ENCODE measurements at regions not wholly inside any gene's neighbourhood (a gene's known extent, or its start where the extent isn't known, plus 50 kb on each side); places are given as distances from the start of the nearest gene placed in this dataset.

GRCh38 chr16:64841071-64841470 is 280.8 kb downstream of the CDH11 start:
- TF ChIP-seq POLR2AphosphoS5 (IDR thresholded peaks at IDR 0.05) (no peak), POLR2A (IDR thresholded peaks at IDR 0.05) (no peak)

Measured in prostate gland (tissue), 1 donor.